Gastrocnemius medialis (tissue), 4 donors: ENCODE measurements at regions not wholly inside any gene's neighbourhood (a gene's known extent, or its start where the extent isn't known, plus 50 kb on each side); places are given as distances from the start of the nearest gene placed in this dataset.

Source experiments
- ATAC-seq, 2 donors: fragments of 150-250 bp; one replicate each; pipeline ENCODE4 v1.9.1; 2016
- DNase-seq, 2 donors: peaks; one replicate each; pipeline ENCODE4 v3.0.0-alpha.2; 2019
- H3K27ac ChIP-seq, 4 donors: fragments of 200-600 bp; sonication (generic); 1 replicate in 1 of 4; 2 replicates in 3 of 4; pipeline ENCODE4 v1.5.1; 2016 to 2018; ENCODE audit warnings: mild to moderate bottlenecking in 2 of 4, moderate library complexity in 1 of 4
- H3K27me3 ChIP-seq, 3 donors: fragments of 200-600 bp; sonication (generic) in 2 of 3; 1 replicate in 1 of 3; 2 replicates in 2 of 3; pipeline versions ENCODE4 v1.5.1 to v1.6.0; 2016 to 2019; ENCODE audit warnings: mild to moderate bottlenecking in 1 of 3, moderate library complexity in 1 of 3
- H3K36me3 ChIP-seq, 2 donors: fragments of 200-600 bp; sonication (generic) in 1 of 2; one replicate each; pipeline ENCODE4 v1.5.1; 2017 to 2018
- H3K4me1 ChIP-seq, 2 donors: fragments of 200-600 bp; sonication (generic) in 1 of 2; one replicate each; pipeline ENCODE4 v1.5.1; 2016 to 2017; ENCODE audit warnings: mild to moderate bottlenecking in 2 of 2
- H3K4me3 ChIP-seq, 4 donors: fragments of 200-600 bp; sonication (generic) in 3 of 4; 1 replicate in 1 of 4; 2 replicates in 3 of 4; pipeline ENCODE4 v1.5.1; 2016 to 2019; ENCODE audit warnings: mild to moderate bottlenecking in 2 of 4
- H3K9me3 ChIP-seq, 3 donors: fragments of 200-600 bp; sonication (generic) in 2 of 3; 1 replicate in 1 of 3; 2 replicates in 2 of 3; pipeline ENCODE4 v1.5.1; 2016 to 2019
- CTCF ChIP-seq, 5 experiments: fragments of 450-650 bp in 3 of 5; fragments of 200-600 bp in 2 of 5; sonication (generic) in 2 of 5; IDR thresholded peaks in 4 of 5; conservative IDR thresholded peaks in 1 of 5; 1 replicate in 4 of 5; 2 replicates in 1 of 5; pipeline ENCODE4 v1.5.1; 2016 to 2019; ENCODE audit warnings: antibody characterized with exemption in 5 of 5, mild to moderate bottlenecking in 3 of 5, moderate library complexity in 3 of 5
- POLR2A ChIP-seq, 2 donors: fragments of 450-650 bp; IDR thresholded peaks; one replicate each; pipeline ENCODE4 v1.6.1; 2017; ENCODE audit warnings: antibody characterized with exemption in 2 of 2, mild to moderate bottlenecking in 2 of 2, moderate library complexity in 2 of 2
- in situ Hi-C, 4 donors: fragments of 200-750 bp; cut with MboI; loops; one replicate each; pipeline versions ENCODE4 v1.15.0 to v1.8.0; 2017; ENCODE audit warnings: low sequenced_read_pairs in 4 of 4
- intact Hi-C: fragments of 100-400 bp; cut with DNase I; formaldehyde crosslinking; loops from one replicate; pipeline ENCODE4 v1.15.1; 2023; ENCODE audit warnings: low total_unique reads

- Histone ChIP-seq H3K4me3 (no peak overlapping the region), H3K9me3 (no peaks in the 10 kb centered on the region), H3K4me1 (no peaks in the 10 kb centered on the region), H3K36me3 (no peaks in the 10 kb centered on the region), H3K27ac (no peak overlapping the region), H3K27me3 (no peaks in the 10 kb centered on the region)
- intact Hi-C loops (no loop called here), in situ Hi-C loops (no loop called here)
- TF ChIP-seq POLR2A (IDR thresholded peaks at IDR 0.05) (no peak), CTCF (IDR thresholded peaks at IDR 0.05 in 4 of 5, conservative IDR thresholded peaks at IDR 0.05 in 1 of 5) (no peak)
- ATAC-seq = no peak
- no peak for DNase-seq
Measured at GRCh38 chr2:185618625-185619024, 120.0 kb upstream of the FSIP2 start.

- TF ChIP-seq POLR2A (IDR thresholded peaks at IDR 0.05) (no peak), CTCF (IDR thresholded peaks at IDR 0.05 in 4 of 5, conservative IDR thresholded peaks at IDR 0.05 in 1 of 5) (no peak)
- Histone ChIP-seq H3K36me3 (no peaks in the 10 kb centered on the region), H3K27ac (no peak overlapping the region), H3K27me3 (no peaks in the 10 kb centered on the region), H3K4me3 (no peak overlapping the region), H3K9me3 (no peaks in the 10 kb centered on the region), H3K4me1 (no peaks in the 10 kb centered on the region)
- intact Hi-C loops (no loop called here), in situ Hi-C loops (no loop called here)
- ATAC-seq = no peak
- DNase-seq = no peak
Measured at GRCh38 chr2:185625604-185626003, 113.0 kb upstream of the FSIP2 start.

- Histone ChIP-seq H3K9me3 (no peaks in the 10 kb centered on the region), H3K27me3 (no peaks in the 10 kb centered on the region), H3K36me3 (no peaks in the 10 kb centered on the region), H3K4me3 (no peak overlapping the region), H3K27ac (no peak overlapping the region), H3K4me1 (no peaks in the 10 kb centered on the region)
- intact Hi-C loops (no loop called here), in situ Hi-C loops (no loop called here)
- no peak for ATAC-seq
- no peak for DNase-seq
- no peak for TF ChIP-seq POLR2A (IDR thresholded peaks at IDR 0.05)
- TF ChIP-seq CTCF (IDR thresholded peaks at IDR 0.05 in 4 of 5, conservative IDR thresholded peaks at IDR 0.05 in 1 of 5) = peak in 1 of 5 experiments; percentile 23
Measured at GRCh38 chr2:185628985-185629384, 109.6 kb upstream of the FSIP2 start.

GRCh38 chr2:185633621-185634020 lies 105.0 kb upstream of the FSIP2 start:
- in situ Hi-C loops = no loop called here
- no peak for ATAC-seq
- no peak for TF ChIP-seq CTCF (IDR thresholded peaks at IDR 0.05 in 4 of 5, conservative IDR thresholded peaks at IDR 0.05 in 1 of 5)
- Histone ChIP-seq H3K4me3 (no peak overlapping the region), H3K36me3 (no peaks in the 10 kb centered on the region), H3K4me1 (no peaks in the 10 kb centered on the region), H3K27ac (no peak overlapping the region), H3K27me3 (no peaks in the 10 kb centered on the region), H3K9me3 (no peaks in the 10 kb centered on the region)
- intact Hi-C loops = no loop called here
- no peak for DNase-seq

GRCh38 chr2:185638771-185639170 lies 99.8 kb upstream of the FSIP2 start:
- Histone ChIP-seq H3K4me1 (no peaks in the 10 kb centered on the region), H3K36me3 (no peaks in the 10 kb centered on the region), H3K27me3 (no peaks in the 10 kb centered on the region), H3K27ac (no peak overlapping the region), H3K9me3 (no peaks in the 10 kb centered on the region), H3K4me3 (no peak overlapping the region)
- DNase-seq (no peak), ATAC-seq (no peak)
- in situ Hi-C loops = no loop called here
- TF ChIP-seq POLR2A (IDR thresholded peaks at IDR 0.05) = no peak
- TF ChIP-seq CTCF (IDR thresholded peaks at IDR 0.05 in 4 of 5, conservative IDR thresholded peaks at IDR 0.05 in 1 of 5) = no peak
- intact Hi-C loops = no loop called here
